ENCODE measurements at regions not wholly inside any gene's neighbourhood (a gene's known extent, or its start where the extent isn't known, plus 50 kb on each side); places are given as distances from the start of the nearest gene placed in this dataset.

DNA sequence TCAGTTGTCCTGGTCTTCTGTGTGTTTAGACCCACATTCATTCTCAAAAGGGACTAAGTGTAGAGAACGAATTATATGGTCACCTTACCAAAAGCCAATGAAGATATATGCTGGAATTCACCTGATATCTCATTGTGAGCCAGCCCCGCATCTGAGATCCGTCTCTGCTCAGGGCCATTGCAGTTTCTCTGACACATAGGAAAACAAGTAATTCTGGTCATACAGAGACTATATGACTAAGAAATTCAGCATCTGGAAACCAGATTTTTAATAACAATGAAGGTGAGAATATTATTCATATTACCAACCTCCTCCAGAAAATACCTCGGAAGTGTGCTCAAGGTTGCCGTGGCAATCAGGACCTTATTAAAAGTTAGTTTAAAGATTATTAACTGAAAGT, 278.6 kb upstream of the EDNRB start (continued):
- TF ChIP-seq ZNF114 (CRISPR knock-in tag; IDR thresholded peaks at IDR 0.05) (no peak), EZH2phosphoT487 (IDR thresholded peaks at IDR 0.05; ENCODE audit: unreplicated experiment) (no peak), JUNB (IDR thresholded peaks at IDR 0.05; ENCODE audit: unreplicated experiment) (no peak), CREB1 (CRISPR knock-in tag; IDR thresholded peaks at IDR 0.05; ENCODE audit: low read depth) (no peak), STAT1 (IDR thresholded peaks at IDR 0.05; ENCODE audit: unreplicated experiment) (no peak), ZNF331 (CRISPR knock-in tag; IDR thresholded peaks at IDR 0.05; ENCODE audit: low read depth) (no peak), NANOG (IDR thresholded peaks at IDR 0.05; ENCODE audit: borderline replicate concordance) (no peak)
- TF ChIP-seq, protein P1, sequence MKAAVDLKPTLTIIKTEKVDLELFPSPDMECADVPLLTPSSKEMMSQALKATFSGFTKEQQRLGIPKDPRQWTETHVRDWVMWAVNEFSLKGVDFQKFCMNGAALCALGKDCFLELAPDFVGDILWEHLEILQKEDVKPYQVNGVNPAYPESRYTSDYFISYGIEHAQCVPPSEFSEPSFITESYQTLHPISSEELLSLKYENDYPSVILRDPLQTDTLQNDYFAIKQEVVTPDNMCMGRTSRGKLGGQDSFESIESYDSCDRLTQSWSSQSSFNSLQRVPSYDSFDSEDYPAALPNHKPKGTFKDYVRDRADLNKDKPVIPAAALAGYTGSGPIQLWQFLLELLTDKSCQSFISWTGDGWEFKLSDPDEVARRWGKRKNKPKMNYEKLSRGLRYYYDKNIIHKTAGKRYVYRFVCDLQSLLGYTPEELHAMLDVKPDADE (IDR thresholded peaks at IDR 0.05): no peak
- TF ChIP-seq, protein P2, sequence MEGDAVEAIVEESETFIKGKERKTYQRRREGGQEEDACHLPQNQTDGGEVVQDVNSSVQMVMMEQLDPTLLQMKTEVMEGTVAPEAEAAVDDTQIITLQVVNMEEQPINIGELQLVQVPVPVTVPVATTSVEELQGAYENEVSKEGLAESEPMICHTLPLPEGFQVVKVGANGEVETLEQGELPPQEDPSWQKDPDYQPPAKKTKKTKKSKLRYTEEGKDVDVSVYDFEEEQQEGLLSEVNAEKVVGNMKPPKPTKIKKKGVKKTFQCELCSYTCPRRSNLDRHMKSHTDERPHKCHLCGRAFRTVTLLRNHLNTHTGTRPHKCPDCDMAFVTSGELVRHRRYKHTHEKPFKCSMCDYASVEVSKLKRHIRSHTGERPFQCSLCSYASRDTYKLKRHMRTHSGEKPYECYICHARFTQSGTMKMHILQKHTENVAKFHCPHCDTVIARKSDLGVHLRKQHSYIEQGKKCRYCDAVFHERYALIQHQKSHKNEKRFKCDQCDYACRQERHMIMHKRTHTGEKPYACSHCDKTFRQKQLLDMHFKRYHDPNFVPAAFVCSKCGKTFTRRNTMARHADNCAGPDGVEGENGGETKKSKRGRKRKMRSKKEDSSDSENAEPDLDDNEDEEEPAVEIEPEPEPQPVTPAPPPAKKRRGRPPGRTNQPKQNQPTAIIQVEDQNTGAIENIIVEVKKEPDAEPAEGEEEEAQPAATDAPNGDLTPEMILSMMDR (conservative IDR thresholded peaks at IDR 0.05; ENCODE audit: low read depth in 2 of 2): no peak

DNA sequence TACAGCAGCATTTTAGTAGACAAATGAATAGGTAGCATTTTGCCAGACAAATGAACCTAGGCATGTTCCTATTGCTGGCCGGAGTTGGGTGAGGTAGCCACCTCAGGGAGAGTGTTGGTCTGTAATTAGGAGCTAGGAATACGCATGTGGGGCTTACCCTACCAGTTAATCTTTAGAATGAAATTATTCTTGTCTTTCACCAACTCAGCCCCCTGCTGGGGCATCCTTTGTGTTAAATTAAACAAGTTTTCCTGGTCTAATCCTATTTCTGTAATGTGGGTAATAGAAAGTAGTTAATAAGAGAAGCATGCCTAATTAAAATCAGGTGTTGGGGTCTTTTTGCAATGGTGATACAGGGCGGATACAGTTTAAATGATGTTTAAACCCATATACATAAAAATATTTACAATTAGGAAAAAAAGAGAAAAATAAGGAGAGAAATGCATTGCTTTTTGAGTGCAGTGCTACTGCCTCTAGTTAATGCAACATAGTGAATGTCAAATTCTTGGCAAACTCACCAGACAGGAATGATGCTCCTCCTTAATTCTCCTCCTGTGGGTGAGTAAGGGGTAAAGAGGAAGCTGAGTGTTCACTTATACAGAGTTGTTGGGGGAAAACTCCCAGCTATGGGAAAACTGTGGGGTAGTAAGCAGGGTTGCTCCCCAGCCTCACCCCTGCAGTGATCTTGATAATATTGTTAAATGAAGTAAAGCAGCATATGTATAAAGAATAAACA, 276.4 kb upstream of the EDNRB start:
- no peaks in the 10 kb centered on the region for H3K27me3 ChIP-seq (ENCODE audit: insufficient read depth)
- no peak overlapping the region for H3K27ac ChIP-seq (ENCODE audit: low read depth)
- H3K4me2 ChIP-seq: no peak overlapping the region
- H3K79me2 ChIP-seq (replicated peaks; ENCODE audit: insufficient read depth): no peaks in the 10 kb centered on the region
- H3K36me3 ChIP-seq (ENCODE audit: insufficient read depth): no peaks in the 10 kb centered on the region
- no peak overlapping the region for H3K4me3 Mint-ChIP-seq
- no peaks in the 10 kb centered on the region for H3K9me3 Mint-ChIP-seq
- no peak overlapping the region for H3K27ac Mint-ChIP-seq
- H4K20me1 ChIP-seq (replicated peaks; ENCODE audit: insufficient read depth): no peaks in the 10 kb centered on the region
- no peak for TF ChIP-seq CREB1 (CRISPR knock-in tag; IDR thresholded peaks at IDR 0.05; ENCODE audit: low read depth)
- TF ChIP-seq, protein P1 (IDR thresholded peaks at IDR 0.05): no peak
- TF ChIP-seq, protein P3, sequence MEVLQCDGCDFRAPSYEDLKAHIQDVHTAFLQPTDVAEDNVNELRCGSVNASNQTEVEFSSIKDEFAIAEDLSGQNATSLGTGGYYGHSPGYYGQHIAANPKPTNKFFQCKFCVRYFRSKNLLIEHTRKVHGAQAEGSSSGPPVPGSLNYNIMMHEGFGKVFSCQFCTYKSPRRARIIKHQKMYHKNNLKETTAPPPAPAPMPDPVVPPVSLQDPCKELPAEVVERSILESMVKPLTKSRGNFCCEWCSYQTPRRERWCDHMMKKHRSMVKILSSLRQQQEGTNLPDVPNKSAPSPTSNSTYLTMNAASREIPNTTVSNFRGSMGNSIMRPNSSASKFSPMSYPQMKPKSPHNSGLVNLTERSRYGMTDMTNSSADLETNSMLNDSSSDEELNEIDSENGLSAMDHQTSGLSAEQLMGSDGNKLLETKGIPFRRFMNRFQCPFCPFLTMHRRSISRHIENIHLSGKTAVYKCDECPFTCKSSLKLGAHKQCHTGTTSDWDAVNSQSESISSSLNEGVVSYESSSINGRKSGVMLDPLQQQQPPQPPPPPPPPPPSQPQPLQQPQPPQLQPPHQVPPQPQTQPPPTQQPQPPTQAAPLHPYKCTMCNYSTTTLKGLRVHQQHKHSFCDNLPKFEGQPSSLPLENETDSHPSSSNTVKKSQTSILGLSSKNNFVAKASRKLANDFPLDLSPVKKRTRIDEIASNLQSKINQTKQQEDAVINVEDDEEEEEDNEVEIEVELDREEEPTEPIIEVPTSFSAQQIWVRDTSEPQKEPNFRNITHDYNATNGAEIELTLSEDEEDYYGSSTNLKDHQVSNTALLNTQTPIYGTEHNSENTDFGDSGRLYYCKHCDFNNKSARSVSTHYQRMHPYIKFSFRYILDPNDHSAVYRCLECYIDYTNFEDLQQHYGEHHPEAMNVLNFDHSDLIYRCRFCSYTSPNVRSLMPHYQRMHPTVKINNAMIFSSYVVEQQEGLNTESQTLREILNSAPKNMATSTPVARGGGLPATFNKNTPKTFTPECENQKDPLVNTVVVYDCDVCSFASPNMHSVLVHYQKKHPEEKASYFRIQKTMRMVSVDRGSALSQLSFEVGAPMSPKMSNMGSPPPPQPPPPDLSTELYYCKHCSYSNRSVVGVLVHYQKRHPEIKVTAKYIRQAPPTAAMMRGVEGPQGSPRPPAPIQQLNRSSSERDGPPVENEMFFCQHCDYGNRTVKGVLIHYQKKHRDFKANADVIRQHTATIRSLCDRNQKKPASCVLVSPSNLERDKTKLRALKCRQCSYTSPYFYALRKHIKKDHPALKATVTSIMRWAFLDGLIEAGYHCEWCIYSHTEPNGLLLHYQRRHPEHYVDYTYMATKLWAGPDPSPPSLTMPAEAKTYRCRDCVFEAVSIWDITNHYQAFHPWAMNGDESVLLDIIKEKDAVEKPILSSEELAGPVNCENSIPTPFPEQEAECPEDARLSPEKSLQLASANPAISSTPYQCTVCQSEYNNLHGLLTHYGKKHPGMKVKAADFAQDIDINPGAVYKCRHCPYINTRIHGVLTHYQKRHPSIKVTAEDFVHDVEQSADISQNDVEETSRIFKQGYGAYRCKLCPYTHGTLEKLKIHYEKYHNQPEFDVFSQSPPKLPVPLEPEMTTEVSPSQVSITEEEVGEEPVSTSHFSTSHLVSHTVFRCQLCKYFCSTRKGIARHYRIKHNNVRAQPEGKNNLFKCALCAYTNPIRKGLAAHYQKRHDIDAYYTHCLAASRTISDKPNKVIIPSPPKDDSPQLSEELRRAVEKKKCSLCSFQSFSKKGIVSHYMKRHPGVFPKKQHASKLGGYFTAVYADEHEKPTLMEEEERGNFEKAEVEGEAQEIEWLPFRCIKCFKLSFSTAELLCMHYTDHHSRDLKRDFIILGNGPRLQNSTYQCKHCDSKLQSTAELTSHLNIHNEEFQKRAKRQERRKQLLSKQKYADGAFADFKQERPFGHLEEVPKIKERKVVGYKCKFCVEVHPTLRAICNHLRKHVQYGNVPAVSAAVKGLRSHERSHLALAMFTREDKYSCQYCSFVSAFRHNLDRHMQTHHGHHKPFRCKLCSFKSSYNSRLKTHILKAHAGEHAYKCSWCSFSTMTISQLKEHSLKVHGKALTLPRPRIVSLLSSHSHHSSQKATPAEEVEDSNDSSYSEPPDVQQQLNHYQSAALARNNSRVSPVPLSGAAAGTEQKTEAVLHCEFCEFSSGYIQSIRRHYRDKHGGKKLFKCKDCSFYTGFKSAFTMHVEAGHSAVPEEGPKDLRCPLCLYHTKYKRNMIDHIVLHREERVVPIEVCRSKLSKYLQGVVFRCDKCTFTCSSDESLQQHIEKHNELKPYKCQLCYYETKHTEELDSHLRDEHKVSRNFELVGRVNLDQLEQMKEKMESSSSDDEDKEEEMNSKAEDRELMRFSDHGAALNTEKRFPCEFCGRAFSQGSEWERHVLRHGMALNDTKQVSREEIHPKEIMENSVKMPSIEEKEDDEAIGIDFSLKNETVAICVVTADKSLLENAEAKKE (CRISPR knock-in tag; IDR thresholded peaks at IDR 0.05): no peak
- TF ChIP-seq, protein P2 (conservative IDR thresholded peaks at IDR 0.05; ENCODE audit: low read depth in 2 of 2): no peak
- no peaks in the 10 kb centered on the region for H3K9me2 ChIP-seq (ENCODE audit: insufficient read depth)
- peaks cover 7% of the 10 kb centered on the region; the same call in 1 of the 2 replicates for H3K4me1 ChIP-seq (ENCODE audit: insufficient read depth)
- H2AFZ ChIP-seq: no peak overlapping the region
- H3K36me3 Mint-ChIP-seq (ENCODE audit: low read depth): no peaks in the 10 kb centered on the region
- H3K4me1 Mint-ChIP-seq: peaks cover 15% of the 10 kb centered on the region
- no peaks in the 10 kb centered on the region for H3K27me3 Mint-ChIP-seq (ENCODE audit: insufficient read depth, low read depth, poor library complexity)
- no peaks in the 10 kb centered on the region for H3F3A ChIP-seq (replicated peaks; ENCODE audit: low read depth)
- ATAC-seq (no peak), DNase-seq (ENCODE audit: low spot score) (peak; percentile 21)
- no peak overlapping the region for H3K4me3 ChIP-seq

Measured in GM23338 (cell line).